GM18858 (cell line): ENCODE measurements at regions not wholly inside any gene's neighbourhood (a gene's known extent, or its start where the extent isn't known, plus 50 kb on each side); places are given as distances from the start of the nearest gene placed in this dataset.

ENCODE experiments used
- ATAC-seq: cut with Tn5 transposase; IDR thresholded peaks from one replicate; pipeline ENCODE4 v1.9.1; 2021; ENCODE audit not compliant: unreplicated experiment

GRCh38 chr15:89400116-89400781, 65.6 kb upstream of the POLG start:
- ATAC-seq = no peak

- peak; percentile 42 for ATAC-seq
These were observed 64.9 kb upstream of the POLG start for GRCh38 chr15:89399238-89400115.

- no peak for ATAC-seq
These were observed 64.2 kb upstream of the POLG start for GRCh38 chr15:89398896-89399237.

DNA sequence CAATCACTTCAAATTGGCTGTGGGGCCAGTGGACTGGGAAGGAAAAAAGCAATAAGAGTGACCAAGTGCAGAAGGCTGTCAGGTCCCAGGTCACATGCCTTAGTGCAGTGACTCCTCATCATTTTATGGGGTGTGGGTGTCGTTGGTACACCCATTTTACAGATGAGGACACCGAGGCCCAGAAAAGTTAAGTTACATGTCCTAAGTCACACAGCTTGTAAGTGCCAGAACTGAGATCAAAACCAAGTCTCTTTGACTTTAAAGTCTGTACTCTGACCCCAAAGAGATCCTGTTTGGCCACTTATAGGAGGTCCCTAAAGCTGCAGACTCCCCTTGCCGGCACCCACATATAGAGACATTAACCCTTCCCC, 63.0 kb upstream of the POLG start:
- no peak for ATAC-seq

- ATAC-seq = no peak
These were observed 62.4 kb upstream of the POLG start for GRCh38 chr15:89396723-89397652.

DNA sequence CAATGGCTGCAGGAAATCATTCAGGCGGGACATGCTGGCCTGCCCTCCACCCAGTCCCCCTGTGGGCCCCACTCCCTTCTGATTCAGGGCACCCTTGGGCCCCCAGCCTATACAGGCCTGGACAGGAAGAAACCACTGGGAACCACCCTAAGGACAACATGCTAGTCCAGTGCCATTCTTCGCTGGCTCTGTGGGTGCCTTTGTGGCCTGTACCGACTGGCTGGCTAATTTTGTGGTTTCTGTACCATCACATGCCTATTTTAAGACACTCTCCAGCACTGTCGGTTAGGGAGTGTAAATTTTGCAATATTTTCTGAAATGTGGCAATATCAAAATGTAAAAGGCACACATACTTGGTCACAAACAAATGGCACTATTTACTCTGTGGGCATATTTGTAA, 61.4 kb upstream of the POLG start:
- ATAC-seq = no peak

- ATAC-seq = no peak
These were observed 60.8 kb upstream of the POLG start for GRCh38 chr15:89395461-89395871.

DNA sequence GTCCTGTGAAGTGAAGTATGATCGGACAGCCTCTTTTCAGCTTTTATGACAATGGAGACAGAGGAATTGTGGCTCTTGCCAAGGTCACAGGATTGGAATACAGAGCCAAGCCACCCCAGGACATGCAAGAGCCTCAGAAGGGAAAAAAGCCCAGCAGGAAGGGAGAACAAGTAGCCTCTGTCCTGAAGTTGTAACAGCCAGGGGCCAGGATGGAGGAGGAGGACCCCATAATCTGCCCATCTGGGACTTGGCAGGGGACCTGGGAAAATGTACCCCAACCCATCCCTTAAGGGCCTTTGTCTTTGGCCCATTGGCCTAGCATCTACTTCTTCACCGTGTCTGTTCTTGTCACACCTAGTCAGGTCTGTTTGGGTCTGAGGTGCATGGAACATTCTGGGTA, 60.4 kb upstream of the POLG start:
- ATAC-seq = no peak

DNA sequence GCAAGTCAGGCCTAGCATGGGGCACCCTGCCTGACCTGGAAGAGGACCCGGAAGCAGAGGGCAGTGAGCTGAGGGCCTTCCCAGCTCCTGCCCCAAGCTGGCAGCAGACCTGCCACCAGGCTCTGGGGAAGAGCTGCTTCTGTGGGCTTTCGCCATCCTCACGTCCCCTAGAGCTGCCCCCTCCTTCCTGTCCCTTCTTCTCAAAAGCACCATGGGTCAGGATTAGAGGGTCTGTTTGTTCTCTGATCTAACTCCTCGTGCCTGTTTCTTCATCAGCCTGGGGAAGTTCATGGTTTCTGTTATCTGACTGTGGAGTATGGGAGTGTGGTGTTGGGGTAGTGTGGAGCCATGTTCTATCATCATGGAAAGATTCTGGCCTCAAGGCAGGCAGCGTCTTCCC, 58.4 kb upstream of the POLG start:
- no peak for ATAC-seq

- no peak for ATAC-seq
These were observed 57.1 kb upstream of the POLG start for GRCh38 chr15:89391685-89392257.

DNA sequence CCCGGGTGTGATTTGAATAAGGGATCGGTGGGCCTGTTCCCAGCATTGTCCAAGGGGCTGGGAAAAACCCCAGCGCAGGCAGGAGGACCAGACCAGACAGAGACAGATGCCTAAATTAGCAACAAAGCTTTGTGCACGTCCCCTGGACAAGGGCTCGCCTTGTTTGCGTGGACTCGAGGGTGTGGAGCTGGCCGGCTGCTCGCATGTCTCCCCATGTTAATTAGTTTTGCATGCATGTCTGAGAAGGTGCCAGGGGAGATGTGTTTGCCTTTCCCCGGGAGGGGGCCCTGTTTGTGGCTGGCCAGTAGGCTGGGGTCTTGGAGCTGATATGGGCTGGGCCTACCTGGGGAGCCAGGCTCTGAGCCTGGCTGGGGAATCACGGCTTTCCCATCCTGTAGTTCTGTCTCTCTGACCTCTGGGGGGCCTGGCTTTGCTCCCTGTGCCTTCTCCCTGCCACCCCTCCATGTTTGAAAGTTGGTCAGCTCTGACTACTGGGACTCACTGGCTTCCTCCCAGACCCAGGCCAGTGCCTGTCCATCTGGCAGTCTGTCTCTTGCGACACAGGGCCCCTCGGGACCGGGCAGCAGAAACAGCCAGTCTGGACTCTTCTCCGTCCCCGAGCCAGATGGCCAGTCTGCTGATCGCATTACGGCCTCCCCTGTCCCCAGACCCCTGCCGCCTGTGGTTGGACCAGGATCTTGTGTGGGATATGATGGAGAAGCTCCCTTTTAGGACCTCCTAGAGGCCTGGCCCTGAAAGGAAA, 55.4 kb upstream of the POLG start:
- ATAC-seq = no peak

DNA sequence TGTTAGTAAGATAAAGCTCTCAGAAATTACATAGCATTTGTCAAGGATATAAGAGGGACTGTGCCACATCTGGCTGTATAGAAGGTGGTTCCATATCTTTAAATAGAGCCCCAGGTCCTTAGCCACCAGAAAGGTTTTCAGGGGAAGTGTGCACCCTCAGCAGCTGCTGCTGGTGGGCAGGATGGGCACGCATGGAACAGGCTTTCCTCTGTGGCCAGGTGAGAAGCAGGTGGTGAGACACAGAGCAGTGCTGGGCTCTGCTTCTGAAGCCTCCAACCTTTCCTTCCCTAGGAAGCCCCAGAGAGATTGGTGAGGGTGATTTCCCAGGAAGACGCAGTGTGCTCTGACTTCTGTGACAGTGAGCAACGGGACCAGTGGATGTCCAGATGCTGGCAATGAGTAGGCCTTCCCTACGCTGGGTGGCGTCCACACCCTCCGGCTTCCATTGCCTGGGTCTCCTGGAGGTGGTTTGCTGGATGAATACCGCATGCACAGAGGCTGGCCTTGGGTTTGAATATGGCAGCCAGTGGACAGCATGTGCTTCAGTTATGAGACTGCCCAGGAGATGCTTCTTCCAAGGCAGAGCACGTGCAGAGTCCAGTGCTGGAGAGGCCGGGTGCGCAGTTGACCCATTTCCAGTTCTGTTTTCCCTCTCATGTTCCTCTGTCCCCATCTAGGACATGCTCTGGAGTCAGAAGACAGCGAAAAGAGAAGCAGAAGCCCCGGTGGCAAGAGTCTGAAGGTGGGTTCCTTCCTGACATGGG, 52.7 kb upstream of the POLG start:
- ATAC-seq = no peak

- no peak for ATAC-seq
These were observed 51.1 kb upstream of the POLG start for GRCh38 chr15:89385596-89386331.
